ENCODE measurements at regions not wholly inside any gene's neighbourhood (a gene's known extent, or its start where the extent isn't known, plus 50 kb on each side); places are given as distances from the start of the nearest gene placed in this dataset.

DNA sequence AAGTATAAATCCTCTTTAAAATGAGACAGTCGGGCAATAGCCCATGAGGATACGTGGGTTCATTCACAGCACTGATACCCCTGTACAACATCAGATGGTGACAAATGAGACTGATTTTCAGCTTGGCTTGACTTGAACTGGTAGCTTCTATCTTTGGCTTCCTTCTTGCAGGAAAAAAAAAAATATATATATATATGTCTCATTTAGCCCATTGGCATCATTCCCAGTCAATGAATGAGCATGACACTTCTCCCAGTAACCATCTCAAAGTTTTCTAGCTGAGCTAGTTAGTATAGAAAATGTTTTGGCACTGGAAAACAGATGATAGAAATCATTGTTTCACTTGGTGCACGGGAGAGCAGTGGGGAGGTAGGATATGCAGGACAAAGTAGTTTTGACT, 222.5 kb upstream of the TAS2R1 start:
- TF ChIP-seq Cebpa-rat (IDR thresholded peaks at IDR 0.05) = no peak
- no peak overlapping the region for H3K4me2 ChIP-seq
- no peaks in the 10 kb centered on the region for H4K20me1 ChIP-seq
- no peaks in the 10 kb centered on the region for H3K27me3 ChIP-seq
- no peak overlapping the region for H3K27ac ChIP-seq
- no peaks in the 10 kb centered on the region for H3K9me3 ChIP-seq
- H3K9ac ChIP-seq = no peak overlapping the region
- H3K36me3 ChIP-seq = no peaks in the 10 kb centered on the region
- no peaks in the 10 kb centered on the region for H3K4me1 ChIP-seq
- H3K4me3 ChIP-seq = no peak overlapping the region

DNA sequence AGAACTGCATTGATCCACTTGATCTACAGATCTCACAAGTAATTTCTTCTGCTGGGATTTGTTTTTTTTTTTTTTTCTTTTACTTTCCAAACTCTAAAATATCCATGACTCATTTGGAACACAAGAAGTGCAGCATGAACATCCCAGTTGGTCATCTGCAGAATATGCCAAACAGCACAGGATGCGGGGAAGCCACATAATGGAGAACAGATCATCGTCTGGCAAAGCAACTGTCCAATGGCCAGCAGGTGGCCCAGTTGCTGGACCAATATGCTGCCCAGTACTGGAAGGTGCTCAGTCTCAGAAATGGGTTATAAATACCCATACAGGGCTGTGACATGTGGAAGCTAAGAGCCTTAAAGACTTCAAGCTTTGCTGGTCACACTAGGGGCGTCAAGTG, 221.3 kb upstream of the TAS2R1 start:
- no peaks in the 10 kb centered on the region for H4K20me1 ChIP-seq
- H3K4me3 ChIP-seq = no peak overlapping the region
- no peaks in the 10 kb centered on the region for H3K36me3 ChIP-seq
- H3K27me3 ChIP-seq = no peaks in the 10 kb centered on the region
- H3K9ac ChIP-seq = no peak overlapping the region
- no peak overlapping the region for H3K27ac ChIP-seq
- no peaks in the 10 kb centered on the region for H3K9me3 ChIP-seq
- no peak overlapping the region for H3K4me2 ChIP-seq
- no peaks in the 10 kb centered on the region for H3K4me1 ChIP-seq
- no peak for TF ChIP-seq Cebpa-rat (IDR thresholded peaks at IDR 0.05)

DNA sequence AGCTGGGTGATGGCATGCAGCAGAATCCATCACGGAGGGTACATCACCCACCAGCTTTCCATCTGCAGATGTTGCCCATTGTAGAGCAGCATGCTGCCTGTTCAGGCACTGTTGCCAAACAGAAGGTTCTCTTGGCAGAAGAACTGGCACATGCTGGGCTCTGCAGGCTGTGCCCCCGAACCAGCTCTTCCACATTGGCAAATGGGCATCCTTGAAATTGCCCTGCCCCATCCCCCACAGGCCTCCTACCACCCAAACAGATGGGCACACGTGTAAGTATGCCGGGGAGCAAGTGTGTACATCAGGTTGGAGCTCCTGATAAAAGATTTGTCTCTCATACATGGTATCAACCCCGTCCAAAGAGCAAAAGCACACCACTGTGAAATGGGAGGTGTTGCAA, 220.3 kb upstream of the TAS2R1 start:
- H3K9ac ChIP-seq = no peak overlapping the region
- H3K4me2 ChIP-seq = no peak overlapping the region
- H3K27ac ChIP-seq = no peak overlapping the region
- H3K36me3 ChIP-seq = no peaks in the 10 kb centered on the region
- no peaks in the 10 kb centered on the region for H4K20me1 ChIP-seq
- TF ChIP-seq Cebpa-rat (IDR thresholded peaks at IDR 0.05) = no peak
- H3K27me3 ChIP-seq = no peaks in the 10 kb centered on the region
- H3K4me3 ChIP-seq = no peak overlapping the region
- no peaks in the 10 kb centered on the region for H3K4me1 ChIP-seq
- no peaks in the 10 kb centered on the region for H3K9me3 ChIP-seq

DNA sequence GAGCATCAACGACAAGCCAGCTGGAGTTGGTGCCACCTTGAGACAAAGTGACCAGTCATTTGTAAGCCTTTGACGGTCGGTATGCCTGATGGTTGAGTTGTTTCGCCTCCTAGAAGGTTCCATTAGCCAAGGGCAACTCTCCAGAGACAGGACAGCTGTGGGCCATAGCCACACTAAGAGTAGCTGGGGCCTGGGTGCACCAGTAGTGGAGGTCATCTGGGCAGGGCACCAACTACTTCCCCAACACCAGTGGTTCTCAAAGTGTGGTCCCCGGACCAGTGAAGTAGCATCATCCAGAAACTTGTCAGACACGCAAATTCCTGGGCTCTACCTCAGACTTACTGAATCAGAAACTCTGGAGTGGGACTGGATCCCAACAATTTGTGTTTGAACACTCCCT, 217.5 kb upstream of the TAS2R1 start:
- no peak for TF ChIP-seq Cebpa-rat (IDR thresholded peaks at IDR 0.05)
- no peaks in the 10 kb centered on the region for H3K27me3 ChIP-seq
- no peaks in the 10 kb centered on the region for H3K36me3 ChIP-seq
- H3K9ac ChIP-seq = no peak overlapping the region
- no peaks in the 10 kb centered on the region for H3K4me1 ChIP-seq
- H3K9me3 ChIP-seq = no peaks in the 10 kb centered on the region
- no peak overlapping the region for H3K4me3 ChIP-seq
- no peaks in the 10 kb centered on the region for H4K20me1 ChIP-seq
- H3K4me2 ChIP-seq = no peak overlapping the region
- H3K27ac ChIP-seq = no peak overlapping the region

DNA sequence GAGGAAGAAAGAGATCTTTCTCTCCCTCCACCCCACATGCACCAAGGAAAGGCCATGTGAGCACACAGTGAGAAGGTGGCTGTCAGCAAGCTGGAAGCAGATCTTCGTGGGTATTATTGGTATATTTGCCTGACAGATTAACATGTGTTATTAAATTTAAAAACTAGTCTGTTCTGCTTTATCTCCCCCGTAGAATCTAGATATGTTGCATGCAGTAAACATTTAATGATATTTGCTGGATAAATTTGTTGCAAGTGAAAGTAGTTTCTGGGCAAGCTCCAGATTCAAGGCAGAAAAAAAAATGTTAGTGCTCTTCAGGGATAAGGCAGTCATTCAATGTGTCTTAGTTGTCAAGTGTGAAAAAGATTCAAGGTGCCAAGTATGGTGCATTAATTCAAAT, 215.0 kb upstream of the TAS2R1 start:
- Histone ChIP-seq H4K20me1 (no peaks in the 10 kb centered on the region), H3K27me3 (no peaks in the 10 kb centered on the region), H3K36me3 (no peaks in the 10 kb centered on the region), H3K9ac (no peak overlapping the region), H3K9me3 (no peaks in the 10 kb centered on the region), H3K4me3 (no peak overlapping the region), H3K4me1 (no peaks in the 10 kb centered on the region), H3K4me2 (no peak overlapping the region), H3K27ac (no peak overlapping the region)
- no peak for TF ChIP-seq Cebpa-rat (IDR thresholded peaks at IDR 0.05)

- no peaks in the 10 kb centered on the region for H3K4me1 ChIP-seq
- H3K9ac ChIP-seq = no peak overlapping the region
- H4K20me1 ChIP-seq = no peaks in the 10 kb centered on the region
- TF ChIP-seq Cebpa-rat (IDR thresholded peaks at IDR 0.05) = no peak
- no peaks in the 10 kb centered on the region for H3K27me3 ChIP-seq
- no peak overlapping the region for H3K27ac ChIP-seq
- H3K4me2 ChIP-seq = no peak overlapping the region
- no peaks in the 10 kb centered on the region for H3K9me3 ChIP-seq
- H3K4me3 ChIP-seq = no peak overlapping the region
- no peaks in the 10 kb centered on the region for H3K36me3 ChIP-seq
Observed at GRCh38 chr5:9841516-9842170, 211.5 kb upstream of the TAS2R1 start.

- peaks cover 14% of the 10 kb centered on the region for H3K4me1 ChIP-seq
- no peak overlapping the region for H3K4me3 ChIP-seq
- H3K9me3 ChIP-seq = no peaks in the 10 kb centered on the region
- no peaks in the 10 kb centered on the region for H3K27me3 ChIP-seq
- no peak for TF ChIP-seq Cebpa-rat (IDR thresholded peaks at IDR 0.05)
- no peaks in the 10 kb centered on the region for H4K20me1 ChIP-seq
- no peak overlapping the region for H3K4me2 ChIP-seq
- H3K36me3 ChIP-seq = no peaks in the 10 kb centered on the region
- H3K9ac ChIP-seq = no peak overlapping the region
- no peak overlapping the region for H3K27ac ChIP-seq
Observed at GRCh38 chr5:9838916-9839315, 208.8 kb upstream of the TAS2R1 start.

- H3K4me2 ChIP-seq = peak overlapping the region; percentile 62
- no peaks in the 10 kb centered on the region for H3K9me3 ChIP-seq
- no peaks in the 10 kb centered on the region for H4K20me1 ChIP-seq
- H3K36me3 ChIP-seq = no peaks in the 10 kb centered on the region
- H3K4me1 ChIP-seq = peaks cover 18% of the 10 kb centered on the region
- no peak overlapping the region for H3K4me3 ChIP-seq
- H3K9ac ChIP-seq = no peak overlapping the region
- H3K27ac ChIP-seq = no peak overlapping the region
- H3K27me3 ChIP-seq = no peaks in the 10 kb centered on the region
- TF ChIP-seq Cebpa-rat (IDR thresholded peaks at IDR 0.05) = no peak
Observed at GRCh38 chr5:9834871-9835770, 205.0 kb upstream of the TAS2R1 start.

DNA sequence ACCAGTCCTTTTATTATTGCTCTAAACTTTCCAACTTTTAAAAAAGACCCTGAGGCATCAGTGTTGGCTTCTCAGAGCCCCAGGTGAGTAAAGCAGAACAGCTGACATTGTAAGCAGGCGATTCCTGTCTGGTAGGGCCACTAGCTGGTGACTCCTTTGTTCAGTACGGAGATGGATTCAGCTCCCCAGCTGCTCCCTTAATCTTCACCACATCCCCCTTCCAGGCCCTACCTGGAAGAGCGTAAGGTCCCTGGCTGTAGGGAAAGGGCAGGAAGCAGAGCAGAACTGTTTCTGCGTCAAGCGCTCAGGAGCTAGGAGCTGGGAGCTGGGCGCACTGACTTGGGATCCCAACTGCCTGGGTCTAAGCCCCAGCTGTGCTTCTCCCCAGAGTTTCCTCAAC, 203.7 kb upstream of the TAS2R1 start:
- Histone ChIP-seq H3K27ac (0 out of 2 replicates have a peak overlapping the region, but pooled peaks have one; percentile 18), H3K4me2 (peak overlapping the region; percentile 62), H3K27me3 (no peaks in the 10 kb centered on the region), H3K36me3 (no peaks in the 10 kb centered on the region), H3K4me1 (peaks cover 18% of the 10 kb centered on the region), H4K20me1 (no peaks in the 10 kb centered on the region), H3K9ac (no peak overlapping the region), H3K4me3 (no peak overlapping the region), H3K9me3 (no peaks in the 10 kb centered on the region)
- no peak for TF ChIP-seq Cebpa-rat (IDR thresholded peaks at IDR 0.05)

DNA sequence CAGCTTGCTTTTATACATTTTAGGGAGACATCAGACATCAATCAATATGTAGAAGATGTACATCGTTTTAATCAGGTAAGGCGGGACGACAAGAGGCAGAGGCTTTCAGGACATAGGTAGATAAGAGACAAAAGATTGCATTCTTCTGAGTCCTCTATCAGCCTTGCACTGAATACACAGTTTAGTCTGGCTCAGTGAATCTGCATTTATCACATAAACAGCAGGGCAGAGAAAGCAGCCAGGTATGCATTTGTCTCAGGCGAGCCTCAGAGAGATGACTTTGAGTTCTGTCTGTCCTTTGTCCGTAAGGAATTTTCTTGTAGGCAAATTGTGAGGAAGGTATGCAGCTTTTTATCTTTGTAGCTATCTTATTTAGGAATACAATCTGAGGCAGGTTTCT, 202.8 kb upstream of the TAS2R1 start:
- H3K27ac ChIP-seq = no peak overlapping the region
- H3K4me3 ChIP-seq = no peak overlapping the region
- H3K4me1 ChIP-seq = peaks cover 18% of the 10 kb centered on the region
- no peaks in the 10 kb centered on the region for H3K36me3 ChIP-seq
- no peak overlapping the region for H3K9ac ChIP-seq
- H3K4me2 ChIP-seq = no peak overlapping the region
- H4K20me1 ChIP-seq = no peaks in the 10 kb centered on the region
- no peaks in the 10 kb centered on the region for H3K27me3 ChIP-seq
- H3K9me3 ChIP-seq = no peaks in the 10 kb centered on the region
- no peak for TF ChIP-seq Cebpa-rat (IDR thresholded peaks at IDR 0.05)
